ENCODE measurements at regions not wholly inside any gene's neighbourhood (a gene's known extent, or its start where the extent isn't known, plus 50 kb on each side); places are given as distances from the start of the nearest gene placed in this dataset.

DNA sequence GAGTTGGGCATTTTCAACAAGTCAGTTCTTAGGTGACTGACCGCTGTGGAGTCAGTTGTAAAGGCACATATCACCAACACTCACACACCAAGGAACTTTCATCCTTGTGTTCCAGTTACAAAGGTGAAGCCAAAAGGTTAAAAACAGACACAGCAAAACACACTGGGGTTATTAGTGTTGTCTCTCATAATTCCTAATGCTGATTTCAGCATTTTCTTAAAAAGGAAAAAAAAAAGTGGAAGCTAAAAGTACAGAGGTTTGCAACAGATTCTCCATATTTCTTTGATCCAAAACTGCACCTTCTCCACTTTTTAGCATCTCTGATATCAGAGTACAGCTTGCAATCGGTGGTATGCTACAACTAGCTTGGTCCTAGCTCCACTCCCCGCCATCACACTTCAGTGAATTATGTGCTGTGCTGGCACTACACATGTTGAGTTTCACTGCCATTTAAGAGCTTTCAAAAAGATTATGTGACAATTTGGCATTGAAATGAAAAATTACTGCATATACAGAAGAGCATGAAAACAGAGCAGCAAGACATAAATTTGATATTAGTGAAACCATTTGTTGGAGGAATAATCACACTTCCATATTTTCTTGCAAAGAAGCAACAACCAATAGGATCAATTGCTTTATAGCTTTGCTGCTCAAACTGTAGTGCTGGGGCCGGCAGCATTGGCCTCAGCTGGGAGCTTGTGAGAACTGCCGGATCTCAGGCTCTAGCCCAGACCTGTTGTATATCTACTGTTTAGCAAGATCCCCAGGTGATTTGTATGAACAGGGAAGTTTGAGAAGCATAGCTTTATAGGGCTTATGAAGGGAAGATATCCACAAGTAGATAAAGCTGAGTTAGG, 62.3 kb upstream of the DAPL1 start:
- H3K4me1 Mint-ChIP-seq (ENCODE audit: low read depth), result peaks cover 8% of the 10 kb centered on the region
- no peaks in the 10 kb centered on the region for H3K36me3 Mint-ChIP-seq (ENCODE audit: low read depth)
- no peak overlapping the region for H3K4me3 Mint-ChIP-seq (ENCODE audit: unreplicated experiment)
- DNase-seq (ENCODE audit: low spot score), result no peak
- H3K9me3 Mint-ChIP-seq (ENCODE audit: low read depth), result no peaks in the 10 kb centered on the region
- H3K27ac Mint-ChIP-seq (ENCODE audit: unreplicated experiment), result no peak overlapping the region
- peaks cover 13% of the 10 kb centered on the region for H3K27me3 Mint-ChIP-seq (ENCODE audit: low read depth)
- TF ChIP-seq, protein P1, sequence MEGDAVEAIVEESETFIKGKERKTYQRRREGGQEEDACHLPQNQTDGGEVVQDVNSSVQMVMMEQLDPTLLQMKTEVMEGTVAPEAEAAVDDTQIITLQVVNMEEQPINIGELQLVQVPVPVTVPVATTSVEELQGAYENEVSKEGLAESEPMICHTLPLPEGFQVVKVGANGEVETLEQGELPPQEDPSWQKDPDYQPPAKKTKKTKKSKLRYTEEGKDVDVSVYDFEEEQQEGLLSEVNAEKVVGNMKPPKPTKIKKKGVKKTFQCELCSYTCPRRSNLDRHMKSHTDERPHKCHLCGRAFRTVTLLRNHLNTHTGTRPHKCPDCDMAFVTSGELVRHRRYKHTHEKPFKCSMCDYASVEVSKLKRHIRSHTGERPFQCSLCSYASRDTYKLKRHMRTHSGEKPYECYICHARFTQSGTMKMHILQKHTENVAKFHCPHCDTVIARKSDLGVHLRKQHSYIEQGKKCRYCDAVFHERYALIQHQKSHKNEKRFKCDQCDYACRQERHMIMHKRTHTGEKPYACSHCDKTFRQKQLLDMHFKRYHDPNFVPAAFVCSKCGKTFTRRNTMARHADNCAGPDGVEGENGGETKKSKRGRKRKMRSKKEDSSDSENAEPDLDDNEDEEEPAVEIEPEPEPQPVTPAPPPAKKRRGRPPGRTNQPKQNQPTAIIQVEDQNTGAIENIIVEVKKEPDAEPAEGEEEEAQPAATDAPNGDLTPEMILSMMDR (IDR thresholded peaks at IDR 0.05), result no peak

DNA sequence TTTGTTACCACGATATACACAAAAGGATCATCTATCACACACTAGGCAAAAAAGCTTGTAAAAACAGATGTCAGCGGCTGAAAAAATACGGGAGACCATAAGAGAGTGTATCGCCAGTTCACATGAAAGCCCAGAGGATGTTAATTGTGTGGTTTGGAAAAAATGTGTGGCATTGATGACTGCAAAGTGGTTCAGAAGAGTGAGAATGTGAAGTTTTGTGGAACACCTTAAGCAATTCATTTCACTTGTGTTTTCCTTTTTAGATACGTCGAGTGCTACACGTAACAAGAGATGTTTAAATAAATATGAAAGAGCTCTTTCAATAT, 61.7 kb upstream of the DAPL1 start:
- Mint-ChIP-seq H3K4me3 (ENCODE audit: unreplicated experiment) (no peak overlapping the region), H3K4me1 (ENCODE audit: low read depth) (peaks cover 8% of the 10 kb centered on the region), H3K27me3 (ENCODE audit: low read depth) (peaks cover 13% of the 10 kb centered on the region), H3K27ac (ENCODE audit: unreplicated experiment) (no peak overlapping the region), H3K36me3 (ENCODE audit: low read depth) (no peaks in the 10 kb centered on the region), H3K9me3 (ENCODE audit: low read depth) (no peaks in the 10 kb centered on the region)
- TF ChIP-seq, protein P1 (IDR thresholded peaks at IDR 0.05), result no peak
- DNase-seq (ENCODE audit: low spot score), result no peak

DNA sequence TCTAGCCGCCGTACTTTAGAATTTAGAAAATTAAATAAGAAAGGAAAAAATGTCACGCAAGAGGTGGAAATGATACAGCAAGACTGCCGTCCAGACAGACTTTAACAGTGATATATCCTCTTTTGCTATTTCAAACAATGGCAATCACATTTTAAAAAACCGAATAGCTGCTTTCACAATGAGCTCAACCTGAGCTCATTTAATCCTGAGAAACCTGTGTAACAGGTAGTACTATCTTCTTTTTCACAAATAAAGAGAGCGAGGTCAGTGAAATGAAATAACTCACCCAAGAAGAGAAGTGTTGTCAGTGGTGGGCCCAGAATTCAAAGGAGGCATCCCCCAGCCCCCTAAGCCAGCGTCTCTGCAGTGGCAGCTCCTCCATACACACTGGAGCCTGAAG, 60.7 kb upstream of the DAPL1 start:
- H3K36me3 Mint-ChIP-seq (ENCODE audit: low read depth), result no peaks in the 10 kb centered on the region
- H3K27ac Mint-ChIP-seq (ENCODE audit: unreplicated experiment), result no peak overlapping the region
- H3K27me3 Mint-ChIP-seq (ENCODE audit: low read depth), result peaks cover 13% of the 10 kb centered on the region
- H3K9me3 Mint-ChIP-seq (ENCODE audit: low read depth), result no peaks in the 10 kb centered on the region
- peaks cover 8% of the 10 kb centered on the region for H3K4me1 Mint-ChIP-seq (ENCODE audit: low read depth)
- TF ChIP-seq, protein P1 (IDR thresholded peaks at IDR 0.05), result no peak
- no peak overlapping the region for H3K4me3 Mint-ChIP-seq (ENCODE audit: unreplicated experiment)
- DNase-seq (ENCODE audit: low spot score), result no peak

DNA sequence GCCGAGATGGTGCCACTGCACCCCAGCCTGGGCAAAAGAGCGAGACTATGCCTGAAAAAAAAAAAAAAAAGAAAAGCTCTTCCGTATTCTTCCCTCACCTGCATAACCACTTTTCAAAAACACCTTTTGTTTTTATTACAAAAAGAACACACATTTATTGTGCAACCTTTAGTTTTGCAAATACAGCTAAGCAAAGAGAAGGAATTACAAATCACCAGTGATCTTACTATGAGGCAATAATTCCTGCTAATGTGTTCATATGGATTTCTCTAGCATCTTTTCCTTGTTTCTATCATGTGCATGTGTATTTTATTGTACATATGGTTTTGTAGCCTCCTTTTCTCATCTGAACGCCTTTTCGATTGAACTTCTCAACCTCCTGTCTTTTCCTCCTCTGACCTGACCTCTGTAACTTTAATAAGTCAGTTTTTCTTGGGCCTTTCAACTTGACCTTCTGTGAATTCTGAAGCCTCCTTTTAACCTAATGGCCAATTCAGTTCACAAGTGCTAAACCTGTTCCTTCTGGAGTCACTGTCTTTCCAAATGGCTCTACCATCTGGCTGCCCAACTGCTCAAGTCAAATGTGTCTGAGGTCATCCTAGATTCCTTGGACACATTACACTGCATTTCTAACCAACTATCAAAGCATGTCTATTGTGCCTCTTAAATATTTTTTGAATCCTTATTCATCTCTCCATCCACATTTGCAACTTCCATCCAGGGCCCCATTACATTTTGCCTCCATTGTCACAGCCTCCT, 59.1 kb upstream of the DAPL1 start:
- Mint-ChIP-seq H3K36me3 (ENCODE audit: low read depth) (no peaks in the 10 kb centered on the region), H3K4me3 (ENCODE audit: unreplicated experiment) (no peak overlapping the region), H3K9me3 (ENCODE audit: low read depth) (no peaks in the 10 kb centered on the region), H3K4me1 (ENCODE audit: low read depth) (peaks cover 8% of the 10 kb centered on the region), H3K27ac (ENCODE audit: unreplicated experiment) (no peak overlapping the region), H3K27me3 (ENCODE audit: low read depth) (peaks cover 7% of the 10 kb centered on the region)
- TF ChIP-seq, protein P1 (IDR thresholded peaks at IDR 0.05), result no peak
- DNase-seq (ENCODE audit: low spot score), result no peak

DNA sequence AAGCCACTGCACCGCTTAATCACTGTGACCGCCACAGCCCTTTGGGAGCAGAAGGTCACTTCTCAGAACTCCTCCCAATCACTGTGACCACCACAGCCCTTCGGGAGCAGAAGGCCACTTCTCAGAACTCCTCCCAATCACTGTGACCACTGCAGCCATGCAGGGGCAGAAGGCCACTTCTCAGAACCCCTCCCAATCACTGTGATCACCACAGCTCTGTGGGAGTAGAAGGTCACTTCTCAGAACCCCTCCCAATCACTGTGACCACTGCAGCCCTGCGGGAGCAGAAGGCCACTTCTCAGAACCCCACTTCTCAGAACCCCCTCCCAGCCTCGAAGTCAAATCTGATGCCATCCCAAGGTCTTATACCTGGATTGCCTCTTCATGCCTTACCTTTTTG, 56.8 kb upstream of the DAPL1 start:
- H3K9me3 Mint-ChIP-seq (ENCODE audit: low read depth), result no peaks in the 10 kb centered on the region
- no peak overlapping the region for H3K4me3 Mint-ChIP-seq (ENCODE audit: unreplicated experiment)
- DNase-seq (ENCODE audit: low spot score), result no peak
- H3K27me3 Mint-ChIP-seq (ENCODE audit: low read depth), result peaks cover 4% of the 10 kb centered on the region
- TF ChIP-seq, protein P1 (IDR thresholded peaks at IDR 0.05), result no peak
- peaks cover 8% of the 10 kb centered on the region for H3K4me1 Mint-ChIP-seq (ENCODE audit: low read depth)
- H3K36me3 Mint-ChIP-seq (ENCODE audit: low read depth), result no peaks in the 10 kb centered on the region
- no peak overlapping the region for H3K27ac Mint-ChIP-seq (ENCODE audit: unreplicated experiment)
